ENCODE measurements at regions not wholly inside any gene's neighbourhood (a gene's known extent, or its start where the extent isn't known, plus 50 kb on each side); places are given as distances from the start of the nearest gene placed in this dataset.

DNA sequence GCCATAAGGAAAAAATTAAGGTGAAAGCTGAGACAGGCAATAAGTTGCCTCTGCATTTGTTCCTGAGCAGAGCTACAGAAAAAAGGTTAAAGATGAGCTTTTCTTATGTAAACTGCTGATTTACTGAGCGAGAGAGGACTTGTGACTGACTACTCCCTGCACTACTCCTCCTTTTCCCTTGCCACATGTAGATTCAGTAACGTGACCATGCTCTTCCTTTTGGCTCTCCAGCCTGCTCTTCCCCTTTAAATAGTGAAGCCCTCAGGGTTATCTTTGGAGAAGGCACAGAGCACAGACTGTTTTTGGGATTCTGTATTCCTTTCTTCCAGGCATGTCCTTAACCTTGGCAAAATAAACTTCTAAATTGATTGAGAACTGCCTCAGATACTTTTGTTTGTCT lies 630.2 kb downstream of the UQCRFS1 start:
- TF ChIP-seq, protein P1, sequence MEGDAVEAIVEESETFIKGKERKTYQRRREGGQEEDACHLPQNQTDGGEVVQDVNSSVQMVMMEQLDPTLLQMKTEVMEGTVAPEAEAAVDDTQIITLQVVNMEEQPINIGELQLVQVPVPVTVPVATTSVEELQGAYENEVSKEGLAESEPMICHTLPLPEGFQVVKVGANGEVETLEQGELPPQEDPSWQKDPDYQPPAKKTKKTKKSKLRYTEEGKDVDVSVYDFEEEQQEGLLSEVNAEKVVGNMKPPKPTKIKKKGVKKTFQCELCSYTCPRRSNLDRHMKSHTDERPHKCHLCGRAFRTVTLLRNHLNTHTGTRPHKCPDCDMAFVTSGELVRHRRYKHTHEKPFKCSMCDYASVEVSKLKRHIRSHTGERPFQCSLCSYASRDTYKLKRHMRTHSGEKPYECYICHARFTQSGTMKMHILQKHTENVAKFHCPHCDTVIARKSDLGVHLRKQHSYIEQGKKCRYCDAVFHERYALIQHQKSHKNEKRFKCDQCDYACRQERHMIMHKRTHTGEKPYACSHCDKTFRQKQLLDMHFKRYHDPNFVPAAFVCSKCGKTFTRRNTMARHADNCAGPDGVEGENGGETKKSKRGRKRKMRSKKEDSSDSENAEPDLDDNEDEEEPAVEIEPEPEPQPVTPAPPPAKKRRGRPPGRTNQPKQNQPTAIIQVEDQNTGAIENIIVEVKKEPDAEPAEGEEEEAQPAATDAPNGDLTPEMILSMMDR (conservative IDR thresholded peaks at IDR 0.05; ENCODE audit: low read depth, low read length), result no peak
- H3K4me3 ChIP-seq (ENCODE audit: low read depth, low read length), result no peak overlapping the region
- peak; percentile 2 for DNase-seq (ENCODE audit: low read depth)

DNA sequence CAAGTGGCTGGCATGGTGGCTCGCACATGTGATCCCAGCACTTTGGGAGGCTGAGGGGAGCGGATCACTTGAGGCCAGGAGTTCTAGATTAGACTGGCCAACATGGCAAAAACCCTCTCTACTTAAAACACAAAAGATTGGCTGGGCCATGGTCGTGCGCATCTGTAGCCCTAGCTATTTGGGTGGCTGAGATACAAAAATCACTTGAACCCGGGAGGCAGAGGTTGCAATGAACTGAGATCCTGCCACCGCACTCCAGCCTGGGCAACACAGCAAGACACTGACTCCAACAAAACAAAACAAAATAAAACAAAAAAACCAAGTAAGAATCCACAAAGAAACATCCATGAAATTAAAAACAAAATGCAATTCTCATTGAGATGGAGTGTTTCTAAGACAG lies 630.6 kb downstream of the UQCRFS1 start:
- TF ChIP-seq, protein P1 (conservative IDR thresholded peaks at IDR 0.05; ENCODE audit: low read depth, low read length), result no peak
- no peak overlapping the region for H3K4me3 ChIP-seq (ENCODE audit: low read depth, low read length)

DNA sequence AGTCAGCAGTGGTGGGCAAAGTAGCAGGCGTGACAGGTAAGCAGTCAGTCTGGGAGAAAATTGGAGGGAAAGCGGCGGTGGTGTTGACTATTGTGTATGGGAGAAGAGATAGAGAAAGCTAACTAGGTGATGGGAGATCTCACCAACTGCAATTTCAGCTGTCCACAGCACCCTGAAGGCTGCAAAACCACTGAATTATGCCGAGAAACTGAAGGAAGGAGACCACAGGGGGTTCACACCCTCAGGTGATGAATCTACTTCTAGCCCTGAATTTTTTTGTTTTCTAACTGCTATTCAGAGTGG lies 631.5 kb downstream of the UQCRFS1 start:
- H3K4me3 ChIP-seq (ENCODE audit: low read depth, low read length), result no peak overlapping the region
- TF ChIP-seq, protein P1 (conservative IDR thresholded peaks at IDR 0.05; ENCODE audit: low read depth, low read length), result no peak

More for the DNA sequence above, 630.6 kb downstream of the UQCRFS1 start:
- DNase-seq (ENCODE audit: low read depth), result no peak

DNA sequence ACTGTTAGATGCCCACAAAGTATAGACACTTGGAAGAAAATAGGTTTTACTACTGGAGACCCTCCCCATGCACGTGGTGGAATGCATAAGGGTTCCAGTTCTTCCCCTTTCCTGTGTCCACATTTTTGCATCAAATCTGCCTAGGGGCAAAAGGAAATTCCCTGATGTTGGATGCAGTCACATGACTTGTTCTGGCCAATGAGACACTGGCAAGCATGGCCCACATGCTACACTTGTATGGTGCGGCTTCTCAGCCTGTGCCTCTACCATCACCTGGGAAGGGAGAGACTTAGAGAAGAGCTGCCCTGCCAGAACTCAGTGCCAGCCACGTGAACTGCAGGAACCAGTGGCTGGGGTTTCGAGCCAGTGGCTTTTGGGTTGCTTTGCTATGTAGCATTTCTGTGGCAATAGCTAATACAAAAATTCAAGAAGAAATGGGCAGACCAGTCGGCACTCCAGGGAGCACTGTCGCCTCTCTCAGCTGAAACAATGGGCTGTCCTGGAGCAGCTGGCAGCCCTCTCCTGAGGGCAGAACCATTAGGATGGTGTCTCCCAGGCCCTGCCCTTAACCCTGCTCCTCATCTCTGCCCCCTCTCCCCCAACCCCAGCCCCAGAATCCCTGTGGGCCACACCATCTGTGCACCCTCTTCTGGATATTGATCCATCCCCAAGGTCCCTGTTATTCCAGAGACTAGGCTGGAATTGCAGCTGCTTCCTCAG lies 634.0 kb downstream of the UQCRFS1 start:
- TF ChIP-seq, protein P1 (conservative IDR thresholded peaks at IDR 0.05; ENCODE audit: low read depth, low read length), result no peak
- no peak overlapping the region for H3K4me3 ChIP-seq (ENCODE audit: low read depth, low read length)
- no peak for DNase-seq (ENCODE audit: low read depth)

More for the DNA sequence above, 631.5 kb downstream of the UQCRFS1 start:
- DNase-seq (ENCODE audit: low read depth), result no peak

DNA sequence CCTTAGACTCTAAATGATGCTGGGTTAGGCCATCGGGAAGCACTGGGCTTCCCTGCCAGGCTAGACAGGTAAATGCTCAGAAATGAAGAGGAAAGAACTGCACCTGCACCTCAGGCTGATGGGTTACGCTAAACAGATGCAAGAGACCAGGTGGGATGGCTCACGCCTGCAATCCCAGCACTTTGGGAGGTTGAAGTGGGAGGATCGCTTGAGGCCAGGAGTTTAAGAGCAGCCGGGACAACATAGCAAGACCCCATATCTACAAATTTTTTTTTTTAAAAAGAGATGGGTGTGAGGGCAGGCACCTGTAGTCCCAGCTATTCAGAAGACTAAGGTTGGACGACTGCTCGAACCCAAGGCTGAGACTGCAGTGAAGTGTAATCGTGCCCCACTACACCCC lies 634.7 kb downstream of the UQCRFS1 start:
- TF ChIP-seq, protein P1 (conservative IDR thresholded peaks at IDR 0.05; ENCODE audit: low read depth, low read length), result no peak
- H3K4me3 ChIP-seq (ENCODE audit: low read depth, low read length), result no peak overlapping the region
- DNase-seq (ENCODE audit: low read depth), result no peak

DNA sequence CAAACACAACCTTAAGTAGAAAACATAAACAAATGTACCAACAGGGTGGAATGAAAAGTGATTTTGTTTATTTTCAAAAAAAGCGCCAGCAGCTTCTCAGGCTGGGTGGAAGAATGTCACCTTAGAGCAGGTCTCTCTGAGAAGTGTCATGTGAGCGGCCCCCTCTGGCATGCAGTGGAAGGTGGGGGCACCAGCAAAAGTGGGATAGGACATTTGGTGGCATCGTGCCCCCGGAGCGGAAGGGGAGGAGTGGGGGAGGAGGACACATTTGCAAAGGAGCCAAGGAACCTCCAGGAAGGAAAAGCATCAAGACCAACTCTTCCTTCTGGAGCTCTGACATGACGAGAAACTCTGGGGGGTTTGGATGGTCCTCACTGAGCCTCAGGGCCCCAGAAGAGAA lies 635.3 kb downstream of the UQCRFS1 start:
- no peak for DNase-seq (ENCODE audit: low read depth)
- no peak overlapping the region for H3K4me3 ChIP-seq (ENCODE audit: low read depth, low read length)
- TF ChIP-seq, protein P1 (conservative IDR thresholded peaks at IDR 0.05; ENCODE audit: low read depth, low read length), result no peak

DNA sequence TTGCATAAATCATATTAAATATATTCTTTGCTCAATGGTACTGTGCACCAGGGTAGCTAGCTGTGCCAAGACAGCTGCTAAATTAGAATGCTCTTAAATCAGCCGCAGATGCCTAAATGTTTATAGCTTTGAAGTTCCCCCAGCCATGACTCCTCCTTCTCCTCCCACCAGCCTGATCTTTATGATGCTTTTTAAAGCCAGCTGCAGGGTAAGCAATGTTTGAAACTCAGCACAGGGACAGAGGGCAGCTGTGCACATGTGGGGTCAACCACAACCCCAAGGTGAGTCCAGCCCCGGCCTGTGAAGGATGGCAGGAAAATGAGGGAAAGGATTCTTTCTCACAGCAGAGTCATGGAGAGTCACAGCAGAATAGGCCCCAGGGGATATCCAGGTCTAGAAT lies 635.7 kb downstream of the UQCRFS1 start:
- no peak overlapping the region for H3K4me3 ChIP-seq (ENCODE audit: low read depth, low read length)
- TF ChIP-seq, protein P1 (conservative IDR thresholded peaks at IDR 0.05; ENCODE audit: low read depth, low read length), result no peak
- DNase-seq (ENCODE audit: low read depth), result no peak

Measured in choroid plexus epithelial cell (primary cell).